Mucosa of rectum (tissue), 2 donors: ENCODE measurements at regions not wholly inside any gene's neighbourhood (a gene's known extent, or its start where the extent isn't known, plus 50 kb on each side); places are given as distances from the start of the nearest gene placed in this dataset.

Experiments
- H3K27ac ChIP-seq, 2 donors: one replicate each; pipeline ENCODE4 v1.7.0; 2013; ENCODE audit warnings: inconsistent platforms in 2 of 2, low read depth in 2 of 2, low read length in 2 of 2
- H3K27me3 ChIP-seq, 2 donors: one replicate each; pipeline ENCODE4 v1.7.0; 2013; ENCODE audit warnings: low read length in 2 of 2; ENCODE audit not compliant: control insufficient read depth in 2 of 2, insufficient read depth in 2 of 2
- H3K36me3 ChIP-seq, 2 donors: one replicate each; pipeline ENCODE4 v1.7.0; 2013; ENCODE audit warnings: low read length in 2 of 2; ENCODE audit not compliant: control insufficient read depth in 2 of 2, insufficient read depth in 2 of 2
- H3K4me1 ChIP-seq, 2 donors: one replicate each; pipeline ENCODE4 v1.7.0; 2013; ENCODE audit warnings: low read length in 2 of 2, mild to moderate bottlenecking in 1 of 2; ENCODE audit not compliant: control insufficient read depth in 2 of 2, insufficient read depth in 2 of 2
- H3K4me3 ChIP-seq, 2 donors: one replicate each; pipeline ENCODE4 v1.7.0; 2013; ENCODE audit warnings: low read length in 2 of 2
- H3K9ac ChIP-seq, 2 donors: one replicate each; pipeline ENCODE4 v1.7.0; 2013; ENCODE audit warnings: low read length in 2 of 2, low read depth in 1 of 2, mild to moderate bottlenecking in 1 of 2
- H3K9me3 ChIP-seq, 2 donors: one replicate each; pipeline ENCODE4 v1.7.0; 2013; ENCODE audit warnings: low read length in 2 of 2; ENCODE audit not compliant: control insufficient read depth in 2 of 2
- donor health status: healthy.
- donor health status: Normal muscosa, but diverticular disease.

- H3K27ac ChIP-seq, result no peak overlapping the region
- no peaks in the 10 kb centered on the region for H3K9me3 ChIP-seq
- H3K4me3 ChIP-seq, result no peak overlapping the region
- no peaks in the 10 kb centered on the region for H3K36me3 ChIP-seq
- H3K27me3 ChIP-seq, result no peaks in the 10 kb centered on the region
- no peaks in the 10 kb centered on the region for H3K4me1 ChIP-seq
- H3K9ac ChIP-seq, result no peak overlapping the region
Measured at GRCh38 chr10:59109826-59110225, 66.6 kb upstream of the PHYHIPL start.

DNA sequence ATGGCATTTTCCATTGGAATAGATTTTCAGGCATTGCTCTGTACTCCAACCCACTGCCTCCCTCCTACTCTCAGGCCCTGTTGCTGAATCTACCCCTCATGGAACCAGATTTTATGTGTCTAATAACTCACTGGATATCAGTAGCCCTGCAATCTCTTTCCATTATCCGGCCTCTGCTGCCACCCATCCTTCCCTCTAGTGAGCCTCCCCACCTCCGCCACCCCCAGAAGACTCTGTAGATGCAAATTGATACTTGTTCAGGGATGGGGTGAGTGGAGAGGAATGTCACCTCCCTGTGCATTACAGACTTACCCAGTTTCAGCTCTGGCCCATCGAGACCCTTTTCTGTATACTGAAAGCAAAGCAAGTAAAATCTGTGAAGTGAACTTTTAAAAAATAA lies 52.3 kb upstream of the PHYHIPL start:
- peaks cover 0 to 2% of the 10 kb centered on the region in 2 donors for H3K9me3 ChIP-seq
- no peaks in the 10 kb centered on the region for H3K36me3 ChIP-seq
- H3K9ac ChIP-seq, result no peak overlapping the region
- H3K4me1 ChIP-seq, result no peaks in the 10 kb centered on the region
- H3K27ac ChIP-seq, result no peak overlapping the region
- no peaks in the 10 kb centered on the region for H3K27me3 ChIP-seq
- H3K4me3 ChIP-seq, result no peak overlapping the region

- no peak overlapping the region for H3K9ac ChIP-seq
- H3K27ac ChIP-seq, result no peak overlapping the region
- H3K36me3 ChIP-seq, result no peaks in the 10 kb centered on the region
- H3K4me3 ChIP-seq, result no peak overlapping the region
- no peaks in the 10 kb centered on the region for H3K4me1 ChIP-seq
- H3K9me3 ChIP-seq, result peaks cover 0 to 2% of the 10 kb centered on the region in 2 donors
- no peaks in the 10 kb centered on the region for H3K27me3 ChIP-seq
Measured at GRCh38 chr10:59125666-59126065, 50.8 kb upstream of the PHYHIPL start.

DNA sequence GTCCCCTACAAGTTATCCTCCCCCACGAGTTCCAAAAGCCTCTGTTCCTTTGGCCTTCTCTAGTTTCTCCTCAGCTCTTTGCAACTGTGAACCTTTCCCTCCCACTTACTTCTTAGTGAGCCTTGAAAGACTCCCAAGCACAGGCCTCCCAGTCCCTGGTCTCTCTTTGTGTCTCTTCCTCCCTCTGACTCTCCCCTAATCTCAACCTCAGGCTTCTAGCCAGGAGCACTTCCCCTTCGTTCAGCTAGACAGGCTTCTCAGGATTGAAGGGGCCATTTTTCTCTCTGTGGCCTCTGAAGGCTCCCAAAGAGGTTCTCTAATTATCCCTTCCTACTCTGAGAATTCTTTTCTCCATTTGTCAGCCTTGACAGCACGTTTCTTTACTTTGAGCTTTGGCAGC lies 50.2 kb upstream of the PHYHIPL start:
- Histone ChIP-seq H3K4me1 (no peaks in the 10 kb centered on the region), H3K9me3 (peaks cover 0 to 2% of the 10 kb centered on the region in 2 donors), H3K9ac (no peak overlapping the region), H3K4me3 (no peak overlapping the region), H3K36me3 (no peaks in the 10 kb centered on the region), H3K27me3 (no peaks in the 10 kb centered on the region), H3K27ac (no peak overlapping the region)
